CD4-positive, CD25-positive, alpha-beta regulatory T cell (primary cell): ENCODE measurements at regions not wholly inside any gene's neighbourhood (a gene's known extent, or its start where the extent isn't known, plus 50 kb on each side); places are given as distances from the start of the nearest gene placed in this dataset.
A peak's percentile ranks its signal among the peaks of the same experiment; 100 is the strongest.

Source experiments
- ATAC-seq, 2 donors: fragments of 150-1000 bp; cut with Tn5 transposase; one replicate each; pipeline ENCODE4 v1.10.0; 2021; ENCODE audit warnings: low read depth in 2 of 2, moderate number of reproducible peaks in 2 of 2, moderate library complexity in 1 of 2
- DNase-seq, 3 donors: peaks; one replicate each; pipeline versions ENCODE4 v3.0.0 to v3.0.0-alpha.2; 2012 to 2022; ENCODE audit warnings: mixed read lengths in 1 of 3
- H3K27ac ChIP-seq: one replicate; pipeline ENCODE4 v1.7.0; 2013; ENCODE audit warnings: mild to moderate bottlenecking, low read length; ENCODE audit not compliant: insufficient read depth, poor library complexity, severe bottlenecking
- H3K27me3 ChIP-seq: one replicate; pipeline ENCODE4 v1.7.0; 2013; ENCODE audit warnings: low read length; ENCODE audit not compliant: control insufficient read depth, insufficient read depth
- H3K36me3 ChIP-seq: one replicate; pipeline ENCODE4 v1.7.0; 2013; ENCODE audit warnings: mild to moderate bottlenecking, low read length, moderate library complexity; ENCODE audit not compliant: control insufficient read depth, insufficient read depth
- H3K4me1 ChIP-seq: 2 replicates; pipeline ENCODE4 v1.7.0; 2013; ENCODE audit warnings: mild to moderate bottlenecking, low read length; ENCODE audit not compliant: insufficient read depth, control insufficient read depth, poor library complexity, severe bottlenecking
- H3K4me3 ChIP-seq: one replicate; pipeline ENCODE4 v1.7.0; 2013; ENCODE audit warnings: low read depth, mild to moderate bottlenecking, low read length, moderate library complexity
- H3K9me3 ChIP-seq, 2 experiments: 1 replicate in 1 of 2; 2 replicates in 1 of 2; pipeline ENCODE4 v1.7.0; 2013; ENCODE audit warnings: low read length in 2 of 2, mild to moderate bottlenecking in 1 of 2, moderate library complexity in 1 of 2; ENCODE audit not compliant: control insufficient read depth in 2 of 2
- H3K27ac Mint-ChIP-seq, 3 donors: one replicate each; pipeline ENCODE4 v1.8.0; 2020 to 2022; ENCODE audit warnings: mild to moderate bottlenecking in 3 of 3, mixed read lengths in 3 of 3, moderate library complexity in 2 of 3
- H3K27me3 Mint-ChIP-seq: one replicate; pipeline ENCODE4 v1.8.0; 2022; ENCODE audit warnings: mild to moderate bottlenecking, mixed read lengths
- H3K36me3 Mint-ChIP-seq: one replicate; pipeline ENCODE4 v1.8.0; 2020; ENCODE audit warnings: mixed read lengths
- H3K4me1 Mint-ChIP-seq, 4 donors: one replicate each; pipeline ENCODE4 v1.8.0; 2020 to 2022; ENCODE audit warnings: mixed read lengths in 4 of 4, mild to moderate bottlenecking in 1 of 4
- H3K4me3 Mint-ChIP-seq, 4 donors: one replicate each; pipeline ENCODE4 v1.8.0; 2020 to 2022; ENCODE audit warnings: mild to moderate bottlenecking in 4 of 4, mixed read lengths in 4 of 4, moderate library complexity in 3 of 4
- H3K9me3 Mint-ChIP-seq, 7 donors: one replicate each; pipeline ENCODE4 v1.8.0; 2020 to 2022; ENCODE audit warnings: mixed read lengths in 7 of 7, mild to moderate bottlenecking in 3 of 7, moderate library complexity in 2 of 7

GRCh38 chr1:224791362-224791941, 138.0 kb upstream of the DNAH14 start:
- H3K4me3 Mint-ChIP-seq = no peak overlapping the region
- H3K27me3 Mint-ChIP-seq = peaks cover 7% of the 10 kb centered on the region
- H3K27ac Mint-ChIP-seq = no peak overlapping the region
- Histone ChIP-seq H3K27ac (no peak overlapping the region), H3K36me3 (no peaks in the 10 kb centered on the region), H3K27me3 (no peaks in the 10 kb centered on the region), H3K9me3 (no peaks in the 10 kb centered on the region), H3K4me1 (no peaks in the 10 kb centered on the region), H3K4me3 (no peak overlapping the region)
- H3K9me3 Mint-ChIP-seq = peaks cover 0 to 7% (median 0%) of the 10 kb centered on the region in 7 donors
- no peaks in the 10 kb centered on the region for H3K36me3 Mint-ChIP-seq
- DNase-seq (no peak), ATAC-seq (no peak)
- H3K4me1 Mint-ChIP-seq = no peaks in the 10 kb centered on the region

- DNase-seq (no peak), ATAC-seq (no peak)
- Mint-ChIP-seq H3K27me3 (peaks cover 4% of the 10 kb centered on the region), H3K36me3 (no peaks in the 10 kb centered on the region), H3K27ac (no peak overlapping the region), H3K4me1 (no peaks in the 10 kb centered on the region), H3K9me3 (peaks cover 0 to 3% (median 2%) of the 10 kb centered on the region in 7 donors), H3K4me3 (no peak overlapping the region)
- Histone ChIP-seq H3K9me3 (no peaks in the 10 kb centered on the region), H3K27me3 (no peaks in the 10 kb centered on the region), H3K4me3 (no peak overlapping the region), H3K36me3 (no peaks in the 10 kb centered on the region), H3K27ac (no peak overlapping the region), H3K4me1 (no peaks in the 10 kb centered on the region)
Measured at GRCh38 chr1:224795591-224795990, 133.9 kb upstream of the DNAH14 start.

GRCh38 chr1:224799083-224799482, 130.4 kb upstream of the DNAH14 start:
- Histone ChIP-seq H3K9me3 (no peaks in the 10 kb centered on the region), H3K27me3 (no peaks in the 10 kb centered on the region), H3K4me3 (no peak overlapping the region), H3K4me1 (no peaks in the 10 kb centered on the region), H3K27ac (no peak overlapping the region), H3K36me3 (no peaks in the 10 kb centered on the region)
- no peak overlapping the region for H3K27ac Mint-ChIP-seq
- H3K36me3 Mint-ChIP-seq = no peaks in the 10 kb centered on the region
- H3K4me1 Mint-ChIP-seq = no peaks in the 10 kb centered on the region
- DNase-seq = no peak
- peaks cover 6% of the 10 kb centered on the region for H3K27me3 Mint-ChIP-seq
- ATAC-seq = no peak
- peaks cover 0 to 2% (median 1%) of the 10 kb centered on the region in 7 donors for H3K9me3 Mint-ChIP-seq
- H3K4me3 Mint-ChIP-seq = no peak overlapping the region

DNA sequence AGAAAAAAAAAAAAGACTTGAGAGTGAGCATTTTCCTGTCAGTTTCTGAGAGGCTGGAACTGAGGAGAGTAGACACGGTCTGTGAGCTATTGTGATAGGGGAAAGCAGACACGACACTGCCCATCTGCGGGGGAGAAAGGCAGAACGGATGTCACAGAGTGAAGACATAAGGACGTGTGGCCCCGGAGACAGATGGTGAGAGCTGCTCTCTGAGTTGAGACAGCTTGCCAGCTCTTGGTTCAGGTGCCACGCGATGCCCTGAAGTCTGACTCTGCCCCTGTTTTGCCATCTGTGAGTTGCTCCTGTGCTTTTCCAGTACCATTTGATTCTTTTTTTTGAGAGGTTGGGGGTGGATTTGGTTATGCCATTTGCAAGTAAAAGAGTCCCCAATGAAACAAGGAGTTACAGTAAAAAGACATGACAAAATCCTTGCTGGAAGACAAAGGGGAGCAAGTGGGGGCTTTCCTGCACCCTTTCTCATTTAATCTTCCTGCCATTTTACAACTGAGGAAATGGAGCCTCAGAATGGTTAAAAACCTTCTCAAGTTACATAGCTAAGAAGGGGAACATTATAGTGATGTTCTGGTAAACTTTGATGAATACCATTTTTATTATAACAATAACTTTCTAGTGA, 128.9 kb upstream of the DNAH14 start:
- no peaks in the 10 kb centered on the region for H3K36me3 ChIP-seq
- no peak overlapping the region for H3K4me3 Mint-ChIP-seq
- no peak for DNase-seq
- H3K9me3 Mint-ChIP-seq = peaks cover 0 to 2% (median 0%) of the 10 kb centered on the region in 7 donors
- H3K27ac Mint-ChIP-seq = no peak overlapping the region
- no peaks in the 10 kb centered on the region for H3K4me1 ChIP-seq
- H3K27me3 Mint-ChIP-seq = peaks cover 9% of the 10 kb centered on the region
- no peaks in the 10 kb centered on the region for H3K9me3 ChIP-seq
- H3K4me1 Mint-ChIP-seq = no peaks in the 10 kb centered on the region
- no peak for ATAC-seq
- no peaks in the 10 kb centered on the region for H3K36me3 Mint-ChIP-seq
- H3K27me3 ChIP-seq = no peaks in the 10 kb centered on the region
- no peak overlapping the region for H3K4me3 ChIP-seq
- no peak overlapping the region for H3K27ac ChIP-seq

- H3K4me1 Mint-ChIP-seq = no peaks in the 10 kb centered on the region
- peaks cover 9% of the 10 kb centered on the region for H3K27me3 Mint-ChIP-seq
- H3K4me3 ChIP-seq = no peak overlapping the region
- H3K4me3 Mint-ChIP-seq = peak overlapping the region in 1 of 4 donors; percentile 73
- no peak overlapping the region for H3K27ac ChIP-seq
- no peaks in the 10 kb centered on the region for H3K9me3 ChIP-seq
- DNase-seq (no peak), ATAC-seq (no peak)
- no peaks in the 10 kb centered on the region for H3K4me1 ChIP-seq
- H3K27me3 ChIP-seq = no peaks in the 10 kb centered on the region
- no peaks in the 10 kb centered on the region for H3K36me3 ChIP-seq
- no peaks in the 10 kb centered on the region for H3K36me3 Mint-ChIP-seq
- no peak overlapping the region for H3K27ac Mint-ChIP-seq
- peaks cover 0 to 2% (median 0%) of the 10 kb centered on the region in 7 donors for H3K9me3 Mint-ChIP-seq
Measured at GRCh38 chr1:224801844-224802490, 127.5 kb upstream of the DNAH14 start.

DNA sequence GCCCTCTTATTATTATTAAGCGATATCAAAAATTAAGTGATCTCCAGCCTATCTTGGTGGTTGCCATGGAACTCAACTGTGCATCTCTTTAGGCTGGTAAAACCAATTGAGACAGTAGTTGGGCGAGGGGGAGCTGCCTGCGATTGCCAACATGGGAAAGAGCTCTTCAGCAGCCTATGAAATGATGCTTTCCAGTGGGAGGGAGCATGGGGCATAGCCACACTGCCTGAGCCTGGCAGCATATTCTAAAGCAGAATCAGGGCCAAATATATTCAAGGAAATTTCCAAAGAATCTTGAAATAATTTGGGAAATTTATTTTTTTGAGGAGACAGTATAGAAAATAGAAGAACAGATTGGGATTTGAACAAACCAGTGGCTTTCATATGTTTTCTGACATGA, 126.9 kb upstream of the DNAH14 start:
- Mint-ChIP-seq H3K27me3 (peaks cover 9% of the 10 kb centered on the region), H3K36me3 (no peaks in the 10 kb centered on the region), H3K27ac (no peak overlapping the region), H3K4me1 (no peaks in the 10 kb centered on the region), H3K9me3 (peaks cover 0 to 2% (median 0%) of the 10 kb centered on the region in 7 donors), H3K4me3 (no peak overlapping the region)
- Histone ChIP-seq H3K9me3 (no peaks in the 10 kb centered on the region), H3K27me3 (no peaks in the 10 kb centered on the region), H3K4me3 (no peak overlapping the region), H3K36me3 (no peaks in the 10 kb centered on the region), H3K27ac (no peak overlapping the region), H3K4me1 (no peaks in the 10 kb centered on the region)
- ATAC-seq = no peak
- no peak for DNase-seq

- Mint-ChIP-seq H3K4me3 (no peak overlapping the region), H3K9me3 (no peaks in the 10 kb centered on the region), H3K27ac (no peak overlapping the region), H3K4me1 (no peaks in the 10 kb centered on the region), H3K36me3 (no peaks in the 10 kb centered on the region), H3K27me3 (peaks cover 5% of the 10 kb centered on the region)
- DNase-seq = no peak
- Histone ChIP-seq H3K27ac (no peak overlapping the region), H3K4me3 (no peak overlapping the region), H3K9me3 (no peaks in the 10 kb centered on the region), H3K36me3 (no peaks in the 10 kb centered on the region), H3K4me1 (no peaks in the 10 kb centered on the region), H3K27me3 (no peaks in the 10 kb centered on the region)
- ATAC-seq = no peak
Measured at GRCh38 chr1:224804220-224804619, 125.3 kb upstream of the DNAH14 start.

DNA sequence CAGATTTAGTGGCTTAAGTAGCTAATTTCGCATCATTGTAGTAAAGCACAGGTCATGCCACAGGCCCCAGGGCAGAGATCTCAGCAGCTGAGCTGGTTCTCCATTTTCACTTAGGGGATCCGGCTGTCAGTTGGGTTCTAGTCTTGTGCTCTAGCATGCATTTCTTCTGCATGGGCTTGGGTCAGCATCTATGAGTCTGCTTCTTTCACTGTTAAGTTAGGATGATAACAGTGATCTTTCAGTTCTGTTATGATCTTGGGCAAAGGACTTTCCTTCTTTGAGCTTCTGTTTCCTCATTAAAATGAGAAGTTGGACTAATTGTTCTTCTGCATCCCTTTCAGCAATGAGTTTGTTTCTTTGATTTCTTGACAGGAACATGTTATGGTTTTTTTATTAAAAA, 123.6 kb upstream of the DNAH14 start:
- Histone ChIP-seq H3K4me1 (no peaks in the 10 kb centered on the region), H3K4me3 (no peak overlapping the region), H3K36me3 (no peaks in the 10 kb centered on the region), H3K9me3 (no peaks in the 10 kb centered on the region), H3K27me3 (no peaks in the 10 kb centered on the region), H3K27ac (no peak overlapping the region)
- Mint-ChIP-seq H3K27me3 (peaks cover 5% of the 10 kb centered on the region), H3K36me3 (no peaks in the 10 kb centered on the region), H3K9me3 (peaks cover 0 to 1% (median 0%) of the 10 kb centered on the region in 7 donors), H3K4me1 (no peaks in the 10 kb centered on the region), H3K27ac (no peak overlapping the region), H3K4me3 (no peak overlapping the region)
- no peak for DNase-seq
- ATAC-seq = no peak
